SK-N-SH (cell line): ENCODE measurements at regions not wholly inside any gene's neighbourhood (a gene's known extent, or its start where the extent isn't known, plus 50 kb on each side); places are given as distances from the start of the nearest gene placed in this dataset.

Experiments used
- CTCF ChIA-PET: fragments of 300-600, 350-600 bp; formaldehyde crosslinking; extraction: SDS; loops from one replicate; lab custom pipeline; 2021; lab: Yijun Ruan, JAX
- POLR2A ChIA-PET: fragments of 350-600 bp; sonication (Branson Sonifier 250); formaldehyde crosslinking; extraction: SDS; loops from one replicate; lab custom pipeline; 2020; ENCODE audit warnings: antibody characterized with exemption, inconsistent platforms; lab: Yijun Ruan, JAX
- DNase-seq: peaks from one replicate; pipeline ENCODE4 v3.0.0; 2012
- H2AFZ ChIP-seq: fragments of 200-600 bp; sonication (generic); 2 replicates; pipeline ENCODE4 v1.8.1; 2016; ENCODE audit warnings: antibody characterized with exemption, mild to moderate bottlenecking, low read depth
- H3F3A ChIP-seq: fragments of 200-600 bp; sonication (generic); replicated peaks from 2 replicates; pipeline ENCODE3; 2016; ENCODE audit warnings: antibody characterized with exemption, mild to moderate bottlenecking; ENCODE audit not compliant: insufficient read depth
- H3K27ac ChIP-seq, 2 experiments: fragments of 200-500 bp in 1 of 2; fragments of 200-600 bp in 1 of 2; sonication (Bioruptor generic) in 1 of 2; sonication (generic), shearing (Covaris generic) in 1 of 2; 2 replicates each; pipeline versions ENCODE4 v1.5.1 to v1.6.1; 2014 to 2016; ENCODE audit warnings: low read depth in 2 of 2, inconsistent platforms in 1 of 2, low read length in 1 of 2, mild to moderate bottlenecking in 1 of 2, mixed read lengths in 1 of 2
- H3K27me3 ChIP-seq: fragments of 200-600 bp; sonication (generic), shearing (Covaris generic); 2 replicates; pipeline ENCODE4 v1.6.1; 2016; ENCODE audit warnings: mixed run types; ENCODE audit not compliant: insufficient read depth
- H3K36me3 ChIP-seq, 2 experiments: fragments of 200-500 bp in 1 of 2; fragments of 200-600 bp in 1 of 2; sonication (Bioruptor generic) in 1 of 2; sonication (generic) in 1 of 2; replicated peaks in 1 of 2; 2 replicates each; pipeline versions ENCODE3 to v1.5.1; 2014 to 2016; ENCODE audit warnings: low read length in 1 of 2, mild to moderate bottlenecking in 1 of 2; ENCODE audit not compliant: insufficient read depth in 2 of 2, control insufficient read depth in 1 of 2
- H3K4me1 ChIP-seq, 2 experiments: fragments of 200-500 bp in 1 of 2; fragments of 200-600 bp in 1 of 2; sonication (Bioruptor generic) in 1 of 2; sonication (generic), shearing (Covaris generic) in 1 of 2; 2 replicates each; pipeline versions ENCODE4 v1.5.1 to v1.6.1; 2014 to 2016; ENCODE audit warnings: low read depth in 1 of 2, low read length in 1 of 2, mixed run types in 1 of 2; ENCODE audit not compliant: insufficient read depth in 2 of 2, control insufficient read depth in 1 of 2
- H3K4me2 ChIP-seq: fragments of 200-600 bp; sonication (generic), shearing (Covaris generic); 2 replicates; pipeline ENCODE4 v1.6.1; 2017; ENCODE audit warnings: mixed run types
- H3K4me3 ChIP-seq, 2 experiments: fragments of 200-500 bp in 1 of 2; fragments of 200-600 bp in 1 of 2; sonication (Bioruptor generic) in 1 of 2; sonication (generic), shearing (Covaris generic) in 1 of 2; 2 replicates each; pipeline versions ENCODE4 v1.5.1 to v1.8.1; 2014 to 2016; ENCODE audit warnings: low read depth in 2 of 2, inconsistent platforms in 1 of 2, low read length in 1 of 2, mild to moderate bottlenecking in 1 of 2, mixed read lengths in 1 of 2, moderate library complexity in 1 of 2
- H3K79me2 ChIP-seq: fragments of 200-600 bp; sonication (generic); 2 replicates; pipeline ENCODE4 v1.8.1; 2017; ENCODE audit warnings: mild to moderate bottlenecking; ENCODE audit not compliant: insufficient read depth
- H3K9ac ChIP-seq: fragments of 200-600 bp; sonication (generic); 2 replicates; pipeline ENCODE4 v1.6.1; 2017; ENCODE audit warnings: mixed run types
- H3K9me2 ChIP-seq: fragments of 200-600 bp; sonication (generic); 2 replicates; pipeline ENCODE4 v1.6.1; 2017; ENCODE audit warnings: mixed run types
- H3K9me3 ChIP-seq: fragments of 200-600 bp; sonication (generic); 2 replicates; pipeline ENCODE4 v1.6.1; 2017; ENCODE audit warnings: mixed run types, mild to moderate bottlenecking, moderate library complexity
- H4K20me1 ChIP-seq: fragments of 200-600 bp; sonication (generic); 2 replicates; pipeline ENCODE4 v1.6.1; 2017; ENCODE audit warnings: mild to moderate bottlenecking, mixed run types; ENCODE audit not compliant: insufficient read depth
- ELF1 ChIP-seq: IDR thresholded peaks from 2 replicates; pipeline ENCODE4 v1.4.0; 2012
- EP300 ChIP-seq, 2 experiments: IDR thresholded peaks; 2 replicates each; pipeline versions ENCODE4 v1.4.0 to v1.6.1; 2012; ENCODE audit warnings: borderline replicate concordance in 1 of 2, low read depth in 1 of 2, low read length in 1 of 2
- EZH2phosphoT487 ChIP-seq: fragments of 200-600 bp; sonication (generic); IDR thresholded peaks from 2 replicates; pipeline ENCODE4 v1.6.1; 2017; ENCODE audit warnings: low read depth, mixed run types, mild to moderate bottlenecking, antibody characterized with exemption, moderate library complexity, borderline replicate concordance
- FOXJ3 ChIP-seq: sonication (generic); formaldehyde crosslinking; IDR thresholded peaks from 2 replicates; pipeline ENCODE4 v1.5.1; 2020; ENCODE audit warnings: mild to moderate bottlenecking, missing genetic modification reagents
- FOXM1 ChIP-seq: IDR thresholded peaks from 2 replicates; pipeline ENCODE4 v1.4.0; 2012; ENCODE audit warnings: low read depth, mild to moderate bottlenecking
- GATA2 ChIP-seq: sonication (generic); formaldehyde crosslinking; IDR thresholded peaks from 2 replicates; pipeline ENCODE4 v1.5.0; 2020; ENCODE audit warnings: mild to moderate bottlenecking, missing genetic modification reagents
- MEF2A ChIP-seq: IDR thresholded peaks from 2 replicates; pipeline ENCODE4 v1.4.0; 2012; ENCODE audit warnings: low read depth, borderline replicate concordance
- NRF1 ChIP-seq: IDR thresholded peaks from 2 replicates; pipeline ENCODE4 v1.6.1; 2012; ENCODE audit warnings: low read depth, mild to moderate bottlenecking, low read length
- POLR2AphosphoS5 ChIP-seq: IDR thresholded peaks from 2 replicates; pipeline ENCODE4 v1.6.1; 2012; ENCODE audit warnings: low read depth, low read length
- RCOR1 ChIP-seq: fragments of 150-350 bp; IDR thresholded peaks from 2 replicates; pipeline ENCODE4 v1.6.1; 2017; ENCODE audit warnings: antibody characterized with exemption, low read length
- RFX5 ChIP-seq: IDR thresholded peaks from 2 replicates; pipeline ENCODE4 v1.6.1; 2012; ENCODE audit warnings: mild to moderate bottlenecking, improper control_type of control experiment, low read length
- RXRA ChIP-seq: IDR thresholded peaks from 2 replicates; pipeline ENCODE4 v1.4.0; 2012; ENCODE audit warnings: low read depth, mild to moderate bottlenecking, borderline replicate concordance
- SIN3A ChIP-seq: IDR thresholded peaks from 2 replicates; pipeline ENCODE4 v1.6.1; 2012; ENCODE audit warnings: low read depth, mild to moderate bottlenecking, low read length, moderate library complexity, borderline replicate concordance
- SMC3 ChIP-seq: IDR thresholded peaks from 2 replicates; pipeline ENCODE4 v1.6.1; 2012; ENCODE audit warnings: low read depth, low read length, improper control_type of control experiment
- TAF1 ChIP-seq: IDR thresholded peaks from 2 replicates; pipeline ENCODE4 v1.6.1; 2012; ENCODE audit warnings: low read depth, mild to moderate bottlenecking, low read length, moderate library complexity, borderline replicate concordance
- TCF12 ChIP-seq: IDR thresholded peaks from 2 replicates; pipeline ENCODE4 v1.4.0; 2012
- TEAD4 ChIP-seq: IDR thresholded peaks from 2 replicates; pipeline ENCODE4 v1.4.0; 2012; ENCODE audit warnings: mild to moderate bottlenecking, borderline replicate concordance; ENCODE audit not compliant: insufficient read depth
- YY1 ChIP-seq: IDR thresholded peaks from 2 replicates; pipeline ENCODE4 v1.4.0; 2012; ENCODE audit warnings: low read depth, mild to moderate bottlenecking
- WGBS: methylation state at CpG from one replicate; pipeline ENCODE4 v1.1.6; 2017; ENCODE audit warnings: low lambda C conversion rate; 5-methylcytosine and 5-hydroxymethylcytosine counted together
- TF ChIP-seq, protein P1 (sequence below): fragments of 150-350 bp; IDR thresholded peaks from 2 replicates; pipeline ENCODE4 v1.6.1; 2016; ENCODE audit warnings: mild to moderate bottlenecking, low read depth, low read length
- TF ChIP-seq, protein P2 (sequence below): IDR thresholded peaks from 2 replicates; pipeline ENCODE4 v1.4.0; 2012; ENCODE audit warnings: low read depth
- TF ChIP-seq, protein P3 (sequence below): fragments of 200-600 bp; sonication (generic); IDR thresholded peaks from 2 replicates; pipeline ENCODE4 v1.6.1; 2017; ENCODE audit warnings: antibody characterized with exemption, mild to moderate bottlenecking, moderate library complexity
- TF ChIP-seq, protein P4 (sequence below): fragments of 150-350 bp; IDR thresholded peaks from 2 replicates; pipeline ENCODE4 v1.6.1; 2017; ENCODE audit warnings: antibody characterized with exemption, low read length, low read depth, borderline replicate concordance

DNA sequence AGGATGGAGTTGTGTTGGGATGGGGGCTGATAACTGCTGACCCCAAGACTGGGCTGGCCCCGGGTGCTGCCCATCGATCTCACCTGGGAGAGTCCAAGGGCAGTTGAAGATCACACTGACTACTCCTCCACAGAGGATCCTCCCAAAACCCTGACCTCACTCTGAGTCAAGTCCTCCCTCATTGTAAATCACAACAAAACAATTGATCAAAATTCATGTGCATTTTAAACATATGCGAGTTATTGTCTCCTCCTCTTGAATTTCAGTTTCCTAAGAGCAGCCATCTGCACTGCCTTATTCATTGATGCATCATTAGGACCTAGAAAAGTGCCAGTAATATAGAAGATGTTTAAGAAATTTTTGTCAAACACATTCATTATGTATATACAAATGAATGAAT is 273.6 kb downstream of the C1orf94 start:
- no peaks in the 10 kb centered on the region for H3K9me2 ChIP-seq
- no peaks in the 10 kb centered on the region for H3K4me1 ChIP-seq
- WGBS = 33% methylated on average over 1 of the region's 3 CpGs
- H4K20me1 ChIP-seq = no peaks in the 10 kb centered on the region
- H3K79me2 ChIP-seq = no peaks in the 10 kb centered on the region
- TF ChIP-seq GATA2 (CRISPR knock-in tag) = no peak
- TF ChIP-seq ELF1 = no peak
- no peak for TF ChIP-seq FOXJ3 (CRISPR knock-in tag)
- TF ChIP-seq POLR2AphosphoS5 = no peak
- TF ChIP-seq SMC3 = no peak
- no peak for TF ChIP-seq TCF12
- no peak for TF ChIP-seq RFX5
- TF ChIP-seq, protein P1, sequence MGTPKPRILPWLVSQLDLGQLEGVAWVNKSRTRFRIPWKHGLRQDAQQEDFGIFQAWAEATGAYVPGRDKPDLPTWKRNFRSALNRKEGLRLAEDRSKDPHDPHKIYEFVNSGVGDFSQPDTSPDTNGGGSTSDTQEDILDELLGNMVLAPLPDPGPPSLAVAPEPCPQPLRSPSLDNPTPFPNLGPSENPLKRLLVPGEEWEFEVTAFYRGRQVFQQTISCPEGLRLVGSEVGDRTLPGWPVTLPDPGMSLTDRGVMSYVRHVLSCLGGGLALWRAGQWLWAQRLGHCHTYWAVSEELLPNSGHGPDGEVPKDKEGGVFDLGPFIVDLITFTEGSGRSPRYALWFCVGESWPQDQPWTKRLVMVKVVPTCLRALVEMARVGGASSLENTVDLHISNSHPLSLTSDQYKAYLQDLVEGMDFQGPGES = no peak
- TF ChIP-seq NRF1 = no peak
- no peak for TF ChIP-seq YY1
- TF ChIP-seq RXRA = no peak
- TF ChIP-seq, protein P2, sequence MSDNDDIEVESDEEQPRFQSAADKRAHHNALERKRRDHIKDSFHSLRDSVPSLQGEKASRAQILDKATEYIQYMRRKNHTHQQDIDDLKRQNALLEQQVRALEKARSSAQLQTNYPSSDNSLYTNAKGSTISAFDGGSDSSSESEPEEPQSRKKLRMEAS = no peak
- TF ChIP-seq RCOR1 = no peak
- TF ChIP-seq EP300 (IDR thresholded peaks at IDR 0.05; ENCODE audit: borderline replicate concordance in 1 of 2, low read depth in 1 of 2, low read length in 1 of 2) = no peak
- TF ChIP-seq, protein P3, sequence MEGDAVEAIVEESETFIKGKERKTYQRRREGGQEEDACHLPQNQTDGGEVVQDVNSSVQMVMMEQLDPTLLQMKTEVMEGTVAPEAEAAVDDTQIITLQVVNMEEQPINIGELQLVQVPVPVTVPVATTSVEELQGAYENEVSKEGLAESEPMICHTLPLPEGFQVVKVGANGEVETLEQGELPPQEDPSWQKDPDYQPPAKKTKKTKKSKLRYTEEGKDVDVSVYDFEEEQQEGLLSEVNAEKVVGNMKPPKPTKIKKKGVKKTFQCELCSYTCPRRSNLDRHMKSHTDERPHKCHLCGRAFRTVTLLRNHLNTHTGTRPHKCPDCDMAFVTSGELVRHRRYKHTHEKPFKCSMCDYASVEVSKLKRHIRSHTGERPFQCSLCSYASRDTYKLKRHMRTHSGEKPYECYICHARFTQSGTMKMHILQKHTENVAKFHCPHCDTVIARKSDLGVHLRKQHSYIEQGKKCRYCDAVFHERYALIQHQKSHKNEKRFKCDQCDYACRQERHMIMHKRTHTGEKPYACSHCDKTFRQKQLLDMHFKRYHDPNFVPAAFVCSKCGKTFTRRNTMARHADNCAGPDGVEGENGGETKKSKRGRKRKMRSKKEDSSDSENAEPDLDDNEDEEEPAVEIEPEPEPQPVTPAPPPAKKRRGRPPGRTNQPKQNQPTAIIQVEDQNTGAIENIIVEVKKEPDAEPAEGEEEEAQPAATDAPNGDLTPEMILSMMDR = no peak
- TF ChIP-seq, all 33 proteins: peak for 0
- Histone ChIP-seq H3F3A (no peaks in the 10 kb centered on the region), H3K27me3 (no peaks in the 10 kb centered on the region), H3K27ac (no peak overlapping the region), H3K36me3 (no peaks in the 10 kb centered on the region), H2AFZ (no peak overlapping the region), H3K9ac (no peak overlapping the region), H3K4me3 (no peak overlapping the region), H3K4me2 (no peak overlapping the region), H3K9me3 (no peaks in the 10 kb centered on the region)
- ChIA-PET CTCF (interaction anchor here (3.9 kb wide), 1 partner anchor 10 kb away, joined by 19 read pairs; no protein-coding TSS in a partner anchor), POLR2A (no interaction called here)
- DNase-seq = no peak

DNA sequence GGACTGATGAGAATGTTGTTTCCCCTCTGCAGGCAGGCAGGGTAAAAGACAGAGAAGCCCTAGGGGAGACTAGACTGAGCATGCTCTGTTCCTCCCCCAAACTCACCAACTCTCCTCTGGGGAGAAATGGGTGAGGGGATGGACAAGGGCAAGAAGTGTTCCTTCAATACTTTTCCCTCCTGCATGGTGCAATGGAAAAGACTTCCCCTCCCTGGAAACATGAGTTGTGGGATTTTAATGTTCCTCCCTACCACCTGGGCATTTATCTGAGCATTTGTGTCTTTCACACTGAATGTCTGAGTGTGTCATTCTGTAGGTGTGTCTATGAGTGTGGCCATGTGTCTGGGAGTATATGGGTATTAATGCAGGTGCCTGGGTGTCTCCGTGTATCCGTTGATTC is 275.7 kb downstream of the C1orf94 start:
- Histone ChIP-seq H3K79me2 (no peaks in the 10 kb centered on the region), H3K36me3 (no peaks in the 10 kb centered on the region), H3K9ac (no peak overlapping the region), H3K9me3 (no peaks in the 10 kb centered on the region), H3K9me2 (no peaks in the 10 kb centered on the region), H3K4me3 (no peak overlapping the region), H3K27me3 (no peaks in the 10 kb centered on the region), H2AFZ (no peak overlapping the region), H3K4me1 (no peaks in the 10 kb centered on the region), H3K4me2 (no peak overlapping the region), H4K20me1 (no peaks in the 10 kb centered on the region), H3K27ac (no peak overlapping the region), H3F3A (no peaks in the 10 kb centered on the region)
- no peak for DNase-seq
- POLR2A ChIA-PET = no interaction called here
- CTCF ChIA-PET = no interaction called here
- 26% methylated on average over 2 of the region's 2 CpGs for WGBS
- no peak for TF ChIP-seq NRF1
- no peak for TF ChIP-seq SMC3
- TF ChIP-seq TCF12 = no peak
- TF ChIP-seq RFX5 = no peak
- no peak for TF ChIP-seq SIN3A
- TF ChIP-seq EP300 (IDR thresholded peaks at IDR 0.05; ENCODE audit: borderline replicate concordance in 1 of 2, low read depth in 1 of 2, low read length in 1 of 2) = no peak
- TF ChIP-seq, protein P4, sequence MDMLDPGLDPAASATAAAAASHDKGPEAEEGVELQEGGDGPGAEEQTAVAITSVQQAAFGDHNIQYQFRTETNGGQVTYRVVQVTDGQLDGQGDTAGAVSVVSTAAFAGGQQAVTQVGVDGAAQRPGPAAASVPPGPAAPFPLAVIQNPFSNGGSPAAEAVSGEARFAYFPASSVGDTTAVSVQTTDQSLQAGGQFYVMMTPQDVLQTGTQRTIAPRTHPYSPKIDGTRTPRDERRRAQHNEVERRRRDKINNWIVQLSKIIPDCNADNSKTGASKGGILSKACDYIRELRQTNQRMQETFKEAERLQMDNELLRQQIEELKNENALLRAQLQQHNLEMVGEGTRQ = no peak
- no peak for TF ChIP-seq YY1
- TF ChIP-seq, protein P3 = no peak
- TF ChIP-seq TEAD4 = no peak
- TF ChIP-seq MEF2A = no peak
- no peak for TF ChIP-seq TAF1
- no peak for TF ChIP-seq EZH2phosphoT487
- TF ChIP-seq, protein P2 = no peak
- no peak for TF ChIP-seq FOXJ3 (CRISPR knock-in tag)
- no peak for TF ChIP-seq FOXM1
- no peak for TF ChIP-seq RXRA
